ENCODE measurements at regions not wholly inside any gene's neighbourhood (a gene's known extent, or its start where the extent isn't known, plus 50 kb on each side); places are given as distances from the start of the nearest gene placed in this dataset.

DNA sequence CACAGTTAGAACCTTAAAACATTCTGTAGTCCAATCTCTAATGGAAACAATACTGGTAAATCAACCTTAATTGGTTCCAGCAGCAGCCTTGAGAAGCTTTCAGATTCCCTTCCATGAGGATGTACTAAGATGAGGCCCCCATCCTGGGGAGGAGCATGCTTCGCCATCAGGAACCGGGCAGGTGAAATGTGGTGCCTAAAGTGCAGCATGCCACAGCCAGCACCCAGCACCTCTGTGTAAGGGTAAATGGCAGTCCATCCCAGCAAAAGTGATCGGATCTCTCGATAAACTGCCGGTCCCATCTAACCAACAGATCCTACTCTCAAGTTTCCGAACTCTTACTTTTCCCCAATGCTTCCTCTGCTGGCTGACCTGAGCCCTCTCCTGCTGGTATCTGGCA, 166.3 kb upstream of the PDE10A start:
- no peak for TF ChIP-seq AR (CRISPR knock-in tag; IDR thresholded peaks at IDR 0.05)
- TF ChIP-seq FOXJ3 (CRISPR knock-in tag; IDR thresholded peaks at IDR 0.05; ENCODE audit: borderline replicate concordance), result no peak
- no peak for TF ChIP-seq JUN (CRISPR knock-in tag; IDR thresholded peaks at IDR 0.05)
- no peak for TF ChIP-seq ETV6 (CRISPR knock-in tag; IDR thresholded peaks at IDR 0.05)
- no peak for TF ChIP-seq USF1 (CRISPR knock-in tag; IDR thresholded peaks at IDR 0.05)
- TF ChIP-seq FOXP1 (CRISPR knock-in tag; IDR thresholded peaks at IDR 0.05; ENCODE audit: borderline replicate concordance), result no peak
- no peak for TF ChIP-seq ZNF232 (CRISPR knock-in tag; IDR thresholded peaks at IDR 0.05)
- TF ChIP-seq GABPB1 (CRISPR knock-in tag; IDR thresholded peaks at IDR 0.05), result no peak
- TF ChIP-seq, protein P1, sequence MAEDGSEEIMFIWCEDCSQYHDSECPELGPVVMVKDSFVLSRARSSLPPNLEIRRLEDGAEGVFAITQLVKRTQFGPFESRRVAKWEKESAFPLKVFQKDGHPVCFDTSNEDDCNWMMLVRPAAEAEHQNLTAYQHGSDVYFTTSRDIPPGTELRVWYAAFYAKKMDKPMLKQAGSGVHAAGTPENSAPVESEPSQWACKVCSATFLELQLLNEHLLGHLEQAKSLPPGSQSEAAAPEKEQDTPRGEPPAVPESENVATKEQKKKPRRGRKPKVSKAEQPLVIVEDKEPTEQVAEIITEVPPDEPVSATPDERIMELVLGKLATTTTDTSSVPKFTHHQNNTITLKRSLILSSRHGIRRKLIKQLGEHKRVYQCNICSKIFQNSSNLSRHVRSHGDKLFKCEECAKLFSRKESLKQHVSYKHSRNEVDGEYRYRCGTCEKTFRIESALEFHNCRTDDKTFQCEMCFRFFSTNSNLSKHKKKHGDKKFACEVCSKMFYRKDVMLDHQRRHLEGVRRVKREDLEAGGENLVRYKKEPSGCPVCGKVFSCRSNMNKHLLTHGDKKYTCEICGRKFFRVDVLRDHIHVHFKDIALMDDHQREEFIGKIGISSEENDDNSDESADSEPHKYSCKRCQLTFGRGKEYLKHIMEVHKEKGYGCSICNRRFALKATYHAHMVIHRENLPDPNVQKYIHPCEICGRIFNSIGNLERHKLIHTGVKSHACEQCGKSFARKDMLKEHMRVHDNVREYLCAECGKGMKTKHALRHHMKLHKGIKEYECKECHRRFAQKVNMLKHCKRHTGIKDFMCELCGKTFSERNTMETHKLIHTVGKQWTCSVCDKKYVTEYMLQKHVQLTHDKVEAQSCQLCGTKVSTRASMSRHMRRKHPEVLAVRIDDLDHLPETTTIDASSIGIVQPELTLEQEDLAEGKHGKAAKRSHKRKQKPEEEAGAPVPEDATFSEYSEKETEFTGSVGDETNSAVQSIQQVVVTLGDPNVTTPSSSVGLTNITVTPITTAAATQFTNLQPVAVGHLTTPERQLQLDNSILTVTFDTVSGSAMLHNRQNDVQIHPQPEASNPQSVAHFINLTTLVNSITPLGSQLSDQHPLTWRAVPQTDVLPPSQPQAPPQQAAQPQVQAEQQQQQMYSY (CRISPR knock-in tag; IDR thresholded peaks at IDR 0.05), result no peak
- no peak for TF ChIP-seq ZNF138 (CRISPR knock-in tag; conservative IDR thresholded peaks at IDR 0.05)
- TF ChIP-seq, protein P2, sequence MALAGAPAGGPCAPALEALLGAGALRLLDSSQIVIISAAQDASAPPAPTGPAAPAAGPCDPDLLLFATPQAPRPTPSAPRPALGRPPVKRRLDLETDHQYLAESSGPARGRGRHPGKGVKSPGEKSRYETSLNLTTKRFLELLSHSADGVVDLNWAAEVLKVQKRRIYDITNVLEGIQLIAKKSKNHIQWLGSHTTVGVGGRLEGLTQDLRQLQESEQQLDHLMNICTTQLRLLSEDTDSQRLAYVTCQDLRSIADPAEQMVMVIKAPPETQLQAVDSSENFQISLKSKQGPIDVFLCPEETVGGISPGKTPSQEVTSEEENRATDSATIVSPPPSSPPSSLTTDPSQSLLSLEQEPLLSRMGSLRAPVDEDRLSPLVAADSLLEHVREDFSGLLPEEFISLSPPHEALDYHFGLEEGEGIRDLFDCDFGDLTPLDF (CRISPR knock-in tag; IDR thresholded peaks at IDR 0.05), result no peak
- TF ChIP-seq JAZF1 (CRISPR knock-in tag; IDR thresholded peaks at IDR 0.05), result no peak
- no peak for TF ChIP-seq USF2 (CRISPR knock-in tag; IDR thresholded peaks at IDR 0.05)
- TF ChIP-seq, protein P3, sequence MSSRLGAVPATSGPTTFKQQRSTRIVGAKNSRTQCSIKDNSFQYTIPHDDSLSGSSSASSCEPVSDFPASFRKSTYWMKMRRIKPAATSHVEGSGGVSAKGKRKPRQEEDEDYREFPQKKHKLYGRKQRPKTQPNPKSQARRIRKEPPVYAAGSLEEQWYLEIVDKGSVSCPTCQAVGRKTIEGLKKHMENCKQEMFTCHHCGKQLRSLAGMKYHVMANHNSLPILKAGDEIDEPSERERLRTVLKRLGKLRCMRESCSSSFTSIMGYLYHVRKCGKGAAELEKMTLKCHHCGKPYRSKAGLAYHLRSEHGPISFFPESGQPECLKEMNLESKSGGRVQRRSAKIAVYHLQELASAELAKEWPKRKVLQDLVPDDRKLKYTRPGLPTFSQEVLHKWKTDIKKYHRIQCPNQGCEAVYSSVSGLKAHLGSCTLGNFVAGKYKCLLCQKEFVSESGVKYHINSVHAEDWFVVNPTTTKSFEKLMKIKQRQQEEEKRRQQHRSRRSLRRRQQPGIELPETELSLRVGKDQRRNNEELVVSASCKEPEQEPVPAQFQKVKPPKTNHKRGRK (CRISPR knock-in tag; IDR thresholded peaks at IDR 0.05; ENCODE audit: borderline replicate concordance), result no peak
- TF ChIP-seq CREM (CRISPR knock-in tag; IDR thresholded peaks at IDR 0.05), result no peak
- H3K36me3 Mint-ChIP-seq, result no peaks in the 10 kb centered on the region
- no peaks in the 10 kb centered on the region for H3K9me3 Mint-ChIP-seq
- peaks cover 2% of the 10 kb centered on the region; the same call in 1 of the 2 replicates for H3K27me3 Mint-ChIP-seq (ENCODE audit: low read depth)
- H3K4me3 Mint-ChIP-seq, result no peak overlapping the region
- DNase-seq (ENCODE audit: low spot score) (no peak), ATAC-seq (no peak)
- POLR2A ChIA-PET, result no interaction called here
- H3K4me1 Mint-ChIP-seq, result peaks cover 7% of the 10 kb centered on the region
- CTCF ChIA-PET, result no interaction called here
- no peak overlapping the region for H3K27ac Mint-ChIP-seq

DNA sequence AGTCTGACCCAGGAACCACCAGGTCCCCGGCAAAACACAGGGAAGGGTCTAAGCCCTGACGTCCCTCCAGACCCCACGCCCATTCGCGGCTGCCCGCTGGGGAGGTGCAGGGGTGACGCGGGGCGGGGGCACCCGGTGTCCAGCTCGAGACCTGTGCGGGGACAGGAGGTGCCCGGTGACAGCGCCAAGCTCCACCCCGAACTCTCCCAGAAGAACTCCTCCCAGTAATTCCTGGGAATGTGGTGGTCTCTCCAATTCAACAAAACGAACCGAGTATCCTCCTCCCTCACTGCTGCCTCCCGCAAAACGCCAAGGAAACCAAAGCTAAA, 164.1 kb upstream of the PDE10A start:
- peaks cover 7% of the 10 kb centered on the region for H3K4me1 Mint-ChIP-seq
- ATAC-seq, result no peak
- no peak overlapping the region for H3K27ac Mint-ChIP-seq
- POLR2A ChIA-PET, result no interaction called here
- H3K36me3 Mint-ChIP-seq, result no peaks in the 10 kb centered on the region
- no peak for DNase-seq (ENCODE audit: low spot score)
- H3K27me3 Mint-ChIP-seq (ENCODE audit: low read depth), result no peaks in the 10 kb centered on the region
- CTCF ChIA-PET, result no interaction called here
- TF ChIP-seq, protein P4, sequence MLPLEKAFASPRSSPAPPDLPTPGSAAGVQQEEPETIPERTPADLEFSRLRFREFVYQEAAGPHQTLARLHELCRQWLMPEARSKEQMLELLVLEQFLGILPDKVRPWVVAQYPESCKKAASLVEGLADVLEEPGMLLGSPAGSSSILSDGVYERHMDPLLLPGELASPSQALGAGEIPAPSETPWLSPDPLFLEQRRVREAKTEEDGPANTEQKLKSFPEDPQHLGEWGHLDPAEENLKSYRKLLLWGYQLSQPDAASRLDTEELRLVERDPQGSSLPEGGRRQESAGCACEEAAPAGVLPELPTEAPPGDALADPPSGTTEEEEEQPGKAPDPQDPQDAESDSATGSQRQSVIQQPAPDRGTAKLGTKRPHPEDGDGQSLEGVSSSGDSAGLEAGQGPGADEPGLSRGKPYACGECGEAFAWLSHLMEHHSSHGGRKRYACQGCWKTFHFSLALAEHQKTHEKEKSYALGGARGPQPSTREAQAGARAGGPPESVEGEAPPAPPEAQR (CRISPR knock-in tag; IDR thresholded peaks at IDR 0.05), result no peak
- TF ChIP-seq ZBTB21 (CRISPR knock-in tag; IDR thresholded peaks at IDR 0.05; ENCODE audit: borderline replicate concordance) (no peak), SMAD3 (CRISPR knock-in tag; IDR thresholded peaks at IDR 0.05; ENCODE audit: borderline replicate concordance) (no peak), CBFB (CRISPR knock-in tag; IDR thresholded peaks at IDR 0.05; ENCODE audit: low read depth) (no peak)
- TF ChIP-seq, protein P5, sequence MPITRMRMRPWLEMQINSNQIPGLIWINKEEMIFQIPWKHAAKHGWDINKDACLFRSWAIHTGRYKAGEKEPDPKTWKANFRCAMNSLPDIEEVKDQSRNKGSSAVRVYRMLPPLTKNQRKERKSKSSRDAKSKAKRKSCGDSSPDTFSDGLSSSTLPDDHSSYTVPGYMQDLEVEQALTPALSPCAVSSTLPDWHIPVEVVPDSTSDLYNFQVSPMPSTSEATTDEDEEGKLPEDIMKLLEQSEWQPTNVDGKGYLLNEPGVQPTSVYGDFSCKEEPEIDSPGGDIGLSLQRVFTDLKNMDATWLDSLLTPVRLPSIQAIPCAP (CRISPR knock-in tag; IDR thresholded peaks at IDR 0.05), result no peak
- no peak overlapping the region for H3K4me3 Mint-ChIP-seq
- H3K9me3 Mint-ChIP-seq, result no peaks in the 10 kb centered on the region
